KMS-11 (cell line): ENCODE measurements at regions not wholly inside any gene's neighbourhood (a gene's known extent, or its start where the extent isn't known, plus 50 kb on each side); places are given as distances from the start of the nearest gene placed in this dataset.

Experiments
- H2AFZ ChIP-seq: fragments of 200-600 bp; sonication (generic); 2 replicates; pipeline ENCODE4 v1.6.1; 2016; ENCODE audit warnings: antibody characterized with exemption, mixed run types, low read depth
- H3K27ac ChIP-seq: fragments of 200-600 bp; sonication (generic); 2 replicates; pipeline ENCODE4 v1.6.1; 2016; ENCODE audit warnings: mild to moderate bottlenecking, mixed run types
- H3K27me3 ChIP-seq: fragments of 200-600 bp; sonication (generic); 2 replicates; pipeline ENCODE4 v1.6.1; 2017; ENCODE audit warnings: mild to moderate bottlenecking, low read depth, mixed run types, moderate library complexity; ENCODE audit not compliant: insufficient read depth
- H3K36me3 ChIP-seq: fragments of 200-600 bp; sonication (generic); 2 replicates; pipeline ENCODE4 v1.6.1; 2017; ENCODE audit warnings: mild to moderate bottlenecking, mixed run types; ENCODE audit not compliant: insufficient read depth
- H3K4me1 ChIP-seq: fragments of 200-600 bp; sonication (generic); 2 replicates; pipeline ENCODE4 v1.6.1; 2016; ENCODE audit warnings: mild to moderate bottlenecking, low read depth, mixed run types; ENCODE audit not compliant: poor library complexity, severe bottlenecking
- H3K4me2 ChIP-seq: fragments of 200-600 bp; sonication (generic); 2 replicates; pipeline ENCODE4 v1.7.0; 2016; ENCODE audit warnings: mild to moderate bottlenecking, mixed run types
- H3K4me3 ChIP-seq: fragments of 200-600 bp; sonication (generic); IDR thresholded peaks from 2 replicates; pipeline ENCODE4 v1.6.1; 2017; ENCODE audit warnings: low read depth, low read length, mixed read lengths; ENCODE audit not compliant: insufficient read depth
- H3K79me2 ChIP-seq: fragments of 200-600 bp; sonication (generic); 2 replicates; pipeline ENCODE4 v1.6.1; 2016; ENCODE audit warnings: low read depth, mixed run types; ENCODE audit not compliant: insufficient read depth
- H3K9ac ChIP-seq: fragments of 200-600 bp; sonication (generic); 2 replicates; pipeline ENCODE4 v1.6.1; 2016; ENCODE audit warnings: mild to moderate bottlenecking, mixed run types
- H4K20me1 ChIP-seq: fragments of 200-600 bp; sonication (generic); 2 replicates; pipeline ENCODE4 v1.6.1; 2016; ENCODE audit warnings: mild to moderate bottlenecking, mixed run types; ENCODE audit not compliant: insufficient read depth
- TF ChIP-seq, protein P1 (sequence below): fragments of 200-600 bp; sonication (generic); conservative IDR thresholded peaks from 2 replicates; pipeline ENCODE4 v1.6.1; 2017; ENCODE audit warnings: low read depth, mild to moderate bottlenecking, antibody characterized with exemption, low read length, moderate library complexity, mixed read lengths

- H3K4me3 ChIP-seq, result no peak overlapping the region
- no peaks in the 10 kb centered on the region for H4K20me1 ChIP-seq
- H3K27ac ChIP-seq, result no peak overlapping the region
- H3K4me1 ChIP-seq, result no peaks in the 10 kb centered on the region
- H3K27me3 ChIP-seq, result no peaks in the 10 kb centered on the region; the same call in 1 of the 2 replicates
- H2AFZ ChIP-seq, result no peak overlapping the region
- no peaks in the 10 kb centered on the region for H3K79me2 ChIP-seq
- H3K9ac ChIP-seq, result no peak overlapping the region
- no peak overlapping the region for H3K4me2 ChIP-seq
- no peaks in the 10 kb centered on the region for H3K36me3 ChIP-seq
- TF ChIP-seq, protein P1, sequence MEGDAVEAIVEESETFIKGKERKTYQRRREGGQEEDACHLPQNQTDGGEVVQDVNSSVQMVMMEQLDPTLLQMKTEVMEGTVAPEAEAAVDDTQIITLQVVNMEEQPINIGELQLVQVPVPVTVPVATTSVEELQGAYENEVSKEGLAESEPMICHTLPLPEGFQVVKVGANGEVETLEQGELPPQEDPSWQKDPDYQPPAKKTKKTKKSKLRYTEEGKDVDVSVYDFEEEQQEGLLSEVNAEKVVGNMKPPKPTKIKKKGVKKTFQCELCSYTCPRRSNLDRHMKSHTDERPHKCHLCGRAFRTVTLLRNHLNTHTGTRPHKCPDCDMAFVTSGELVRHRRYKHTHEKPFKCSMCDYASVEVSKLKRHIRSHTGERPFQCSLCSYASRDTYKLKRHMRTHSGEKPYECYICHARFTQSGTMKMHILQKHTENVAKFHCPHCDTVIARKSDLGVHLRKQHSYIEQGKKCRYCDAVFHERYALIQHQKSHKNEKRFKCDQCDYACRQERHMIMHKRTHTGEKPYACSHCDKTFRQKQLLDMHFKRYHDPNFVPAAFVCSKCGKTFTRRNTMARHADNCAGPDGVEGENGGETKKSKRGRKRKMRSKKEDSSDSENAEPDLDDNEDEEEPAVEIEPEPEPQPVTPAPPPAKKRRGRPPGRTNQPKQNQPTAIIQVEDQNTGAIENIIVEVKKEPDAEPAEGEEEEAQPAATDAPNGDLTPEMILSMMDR, result no peak
Measured at GRCh38 chr22:47465222-47465621, 702.8 kb downstream of the TBC1D22A start.

GRCh38 chr22:47463220-47463619 is 700.8 kb downstream of the TBC1D22A start:
- Histone ChIP-seq H3K36me3 (no peaks in the 10 kb centered on the region), H3K4me3 (no peak overlapping the region), H3K4me1 (no peaks in the 10 kb centered on the region), H2AFZ (no peak overlapping the region), H3K9ac (no peak overlapping the region), H4K20me1 (no peaks in the 10 kb centered on the region), H3K27ac (no peak overlapping the region), H3K27me3 (no peaks in the 10 kb centered on the region), H3K4me2 (no peak overlapping the region), H3K79me2 (no peaks in the 10 kb centered on the region)
- TF ChIP-seq, protein P1, result no peak

- Histone ChIP-seq H3K27me3 (no peaks in the 10 kb centered on the region), H3K4me2 (no peak overlapping the region), H4K20me1 (no peaks in the 10 kb centered on the region), H3K4me3 (no peak overlapping the region), H3K9ac (no peak overlapping the region), H3K27ac (no peak overlapping the region), H3K36me3 (no peaks in the 10 kb centered on the region), H2AFZ (no peak overlapping the region), H3K4me1 (no peaks in the 10 kb centered on the region), H3K79me2 (no peaks in the 10 kb centered on the region)
- TF ChIP-seq, protein P1, result no peak
Measured at GRCh38 chr22:47460861-47461260, 698.4 kb downstream of the TBC1D22A start.

DNA sequence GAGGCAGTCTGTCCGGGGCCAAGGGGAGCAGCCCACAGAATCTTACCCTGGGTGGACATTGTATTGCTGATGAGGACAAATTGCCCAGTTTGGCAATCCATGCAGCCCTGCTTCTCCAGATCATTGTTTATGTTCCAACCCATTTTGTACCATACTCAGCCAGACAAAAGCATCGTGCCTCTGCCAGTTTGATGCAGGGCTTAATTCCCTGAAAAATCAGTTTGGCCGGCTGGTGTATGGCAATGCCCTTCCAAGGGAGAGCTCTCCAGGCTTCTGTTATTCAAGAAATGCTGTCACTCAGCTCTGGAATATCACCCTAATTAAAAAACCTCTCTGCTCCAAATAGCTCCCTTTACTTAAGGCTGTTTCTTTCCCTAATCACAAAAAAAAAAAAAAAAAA is 697.7 kb downstream of the TBC1D22A start:
- Histone ChIP-seq H3K4me1 (no peaks in the 10 kb centered on the region), H3K4me3 (no peak overlapping the region), H2AFZ (no peak overlapping the region), H4K20me1 (no peaks in the 10 kb centered on the region), H3K79me2 (no peaks in the 10 kb centered on the region), H3K4me2 (no peak overlapping the region), H3K27me3 (no peaks in the 10 kb centered on the region), H3K9ac (no peak overlapping the region), H3K27ac (no peak overlapping the region), H3K36me3 (no peaks in the 10 kb centered on the region)
- TF ChIP-seq, protein P1, result no peak

DNA sequence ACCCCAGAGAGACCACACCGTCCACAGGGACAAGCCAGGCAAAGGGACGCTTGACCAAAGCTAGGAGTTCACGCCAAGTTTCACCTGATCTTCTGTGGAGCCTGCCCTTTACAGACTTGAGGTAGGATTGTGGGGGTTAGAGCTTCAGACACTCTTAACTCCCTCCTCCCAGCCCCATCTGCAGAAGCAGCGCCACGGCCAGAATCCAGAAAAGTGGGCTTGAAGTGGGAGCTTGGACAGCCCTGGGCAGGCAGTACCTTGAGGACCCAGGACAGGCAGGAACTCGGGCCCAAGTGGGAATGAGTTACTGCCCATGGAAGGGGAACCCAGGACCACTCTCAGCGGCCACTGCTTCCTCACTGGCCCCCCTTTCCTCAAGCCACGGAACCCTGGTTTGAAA is 695.9 kb downstream of the TBC1D22A start:
- no peaks in the 10 kb centered on the region for H3K79me2 ChIP-seq
- H3K9ac ChIP-seq, result no peak overlapping the region
- no peak overlapping the region for H3K27ac ChIP-seq
- H4K20me1 ChIP-seq, result no peaks in the 10 kb centered on the region
- no peak overlapping the region for H3K4me3 ChIP-seq
- H3K4me2 ChIP-seq, result no peak overlapping the region
- no peaks in the 10 kb centered on the region for H3K27me3 ChIP-seq
- H3K36me3 ChIP-seq, result no peaks in the 10 kb centered on the region
- H2AFZ ChIP-seq, result no peak overlapping the region
- no peaks in the 10 kb centered on the region for H3K4me1 ChIP-seq
- TF ChIP-seq, protein P1, result no peak
